Testis (tissue), 2 donors: ENCODE measurements at regions not wholly inside any gene's neighbourhood (a gene's known extent, or its start where the extent isn't known, plus 50 kb on each side); places are given as distances from the start of the nearest gene placed in this dataset.
"Not testable (repeated sequence)": the region's sequence is repeated elsewhere in the genome, so short reads cannot be mapped to it uniquely, and the experiment has no call there.

Experiments
- DNase-seq: peaks from one replicate; pipeline ENCODE4 v3.0.0-alpha.2; 2019
- H3K27ac ChIP-seq, 2 donors: fragments of 200-600 bp; sonication (generic); one replicate each; pipeline ENCODE4 v1.5.1; 2019
- H3K27me3 ChIP-seq: fragments of 200-600 bp; sonication (generic); one replicate; pipeline ENCODE4 v1.5.1; 2019
- H3K36me3 ChIP-seq: fragments of 200-600 bp; sonication (generic); one replicate; pipeline ENCODE4 v1.5.1; 2017; ENCODE audit warnings: low read depth; ENCODE audit errors: missing control alignments
- H3K4me1 ChIP-seq: fragments of 200-600 bp; sonication (generic); one replicate; pipeline ENCODE4 v1.5.1; 2019
- H3K4me3 ChIP-seq, 2 donors: fragments of 200-600 bp; sonication (generic); one replicate each; pipeline ENCODE4 v1.5.1; 2017 to 2019
- H3K9me3 ChIP-seq: fragments of 200-600 bp; sonication (generic); one replicate; pipeline ENCODE4 v1.5.1; 2017
- CTCF ChIP-seq, 3 experiments: fragments of 450-650 bp in 2 of 3; fragments of 200-600 bp in 1 of 3; sonication (generic) in 1 of 3; IDR thresholded peaks; one replicate each; pipeline ENCODE4 v1.5.1; 2016 to 2019; ENCODE audit warnings: antibody characterized with exemption in 3 of 3, mild to moderate bottlenecking in 2 of 3, moderate library complexity in 1 of 3
- POLR2A ChIP-seq: fragments of 450-650 bp; IDR thresholded peaks from one replicate; pipeline ENCODE4 v1.6.1; 2017; ENCODE audit warnings: antibody characterized with exemption, mild to moderate bottlenecking, moderate library complexity
- WGBS, 2 donors: methylation state at CpG; one replicate each; pipeline ENCODE4 v1.1.5; 2018; 5-methylcytosine and 5-hydroxymethylcytosine counted together
- intact Hi-C: fragments of 100-400 bp; cut with DNase I; formaldehyde crosslinking; loops from one replicate; pipeline ENCODE4 v1.15.1; 2023; ENCODE audit warnings: low total_unique reads

- no peaks in the 10 kb centered on the region for H3K9me3 ChIP-seq
- H3K36me3 ChIP-seq, result no peaks in the 10 kb centered on the region
- intact Hi-C loops, result no loop called here
- no peak overlapping the region for H3K27ac ChIP-seq
- no peak overlapping the region for H3K4me3 ChIP-seq
- WGBS, 2 donors, result 87 to 89% methylated on average over 8 of the region's 8 CpGs
- no peaks in the 10 kb centered on the region for H3K4me1 ChIP-seq
- TF ChIP-seq POLR2A (no peak), CTCF (IDR thresholded peaks at IDR 0.05) (no peak)
- no peak for DNase-seq
- H3K27me3 ChIP-seq, result no peaks in the 10 kb centered on the region
Measured at GRCh38 chr4:127311924-127312323, 320.8 kb upstream of the INTU start.

GRCh38 chr4:127313767-127314166, 319.0 kb upstream of the INTU start:
- 45 to 97% methylated on average over 1 of the region's 1 CpG for WGBS, 2 donors
- TF ChIP-seq POLR2A (no peak), CTCF (IDR thresholded peaks at IDR 0.05) (no peak)

GRCh38 chr4:127327491-127327890, 305.3 kb upstream of the INTU start:
- Histone ChIP-seq H3K36me3 (no peaks in the 10 kb centered on the region), H3K27ac (no peak overlapping the region), H3K4me1 (no peaks in the 10 kb centered on the region), H3K9me3 (no peaks in the 10 kb centered on the region), H3K4me3 (no peak overlapping the region), H3K27me3 (no peaks in the 10 kb centered on the region)
- 58 to 60% methylated on average over 2 of the region's 2 CpGs for WGBS, 2 donors
- intact Hi-C loops, result no loop called here
- DNase-seq, result no peak
- TF ChIP-seq POLR2A (no peak), CTCF (IDR thresholded peaks at IDR 0.05) (no peak)

More at GRCh38 chr4:127313767-127314166, 319.0 kb upstream of the INTU start:
- no peaks in the 10 kb centered on the region for H3K9me3 ChIP-seq
- no peak overlapping the region for H3K4me3 ChIP-seq
- no peak for DNase-seq
- no peaks in the 10 kb centered on the region for H3K27me3 ChIP-seq
- no peak overlapping the region for H3K27ac ChIP-seq
- intact Hi-C loops, result no loop called here
- no peaks in the 10 kb centered on the region for H3K36me3 ChIP-seq
- no peaks in the 10 kb centered on the region for H3K4me1 ChIP-seq

- H3K27ac ChIP-seq, result no peak overlapping the region
- no peak for TF ChIP-seq CTCF (IDR thresholded peaks at IDR 0.05)
- H3K4me3 ChIP-seq, result no peak overlapping the region
- 46 to 47% methylated on average over 1 of the region's 1 CpG for WGBS, 2 donors
- no peaks in the 10 kb centered on the region for H3K27me3 ChIP-seq
- DNase-seq, result no peak
- intact Hi-C loops, result no loop called here
- no peaks in the 10 kb centered on the region for H3K4me1 ChIP-seq
- H3K36me3 ChIP-seq, result no peaks in the 10 kb centered on the region
- no peaks in the 10 kb centered on the region for H3K9me3 ChIP-seq
Measured at GRCh38 chr4:127335073-127335620, 297.6 kb upstream of the INTU start.

- Histone ChIP-seq H3K36me3 (no peaks in the 10 kb centered on the region), H3K4me1 (no peaks in the 10 kb centered on the region), H3K27me3 (no peaks in the 10 kb centered on the region), H3K4me3 (no peak overlapping the region), H3K9me3 (no peaks in the 10 kb centered on the region), H3K27ac (no peak overlapping the region)
- intact Hi-C loops, result no loop called here
- 28 to 50% methylated on average over 1 of the region's 1 CpG for WGBS, 2 donors
- no peak for DNase-seq
- no peak for TF ChIP-seq CTCF (IDR thresholded peaks at IDR 0.05)
Measured at GRCh38 chr4:127335732-127336131, 297.0 kb upstream of the INTU start.

GRCh38 chr4:127343123-127343522, 289.6 kb upstream of the INTU start:
- H3K9me3 ChIP-seq, H3K36me3 ChIP-seq, H3K4me1 ChIP-seq, H3K27me3 ChIP-seq, H3K4me3 ChIP-seq, H3K27ac ChIP-seq, DNase-seq, intact Hi-C loops: not testable (repeated sequence)
- WGBS, 2 donors, result 73 to 81% methylated on average over 3 of the region's 3 CpGs
